Fibroblast of lung (primary cell): ENCODE measurements at regions not wholly inside any gene's neighbourhood (a gene's known extent, or its start where the extent isn't known, plus 50 kb on each side); places are given as distances from the start of the nearest gene placed in this dataset.

Experiments used
- DNase-seq, 2 donors: peaks; one replicate each; pipeline versions ENCODE4 v3.0.0 to v3.0.0-alpha.2; 2010; ENCODE audit warnings: low read depth in 2 of 2
- H2AFZ ChIP-seq: 2 replicates; pipeline ENCODE4 v1.5.1; 2012; ENCODE audit warnings: low read length, control low read depth, inconsistent platforms
- H3K27ac ChIP-seq: 2 replicates; pipeline ENCODE4 v1.5.1; 2011; ENCODE audit warnings: low read length, control low read depth; ENCODE audit not compliant: insufficient read depth
- H3K27me3 ChIP-seq: 2 replicates; pipeline ENCODE4 v1.5.1; 2011; ENCODE audit warnings: mild to moderate bottlenecking, low read length; ENCODE audit not compliant: control insufficient read depth, insufficient read depth
- H3K36me3 ChIP-seq: 2 replicates; pipeline ENCODE4 v1.5.1; 2011; ENCODE audit warnings: low read length; ENCODE audit not compliant: control insufficient read depth, insufficient read depth
- H3K4me1 ChIP-seq: 2 replicates; pipeline ENCODE4 v1.5.1; 2011; ENCODE audit warnings: low read length; ENCODE audit not compliant: control insufficient read depth, insufficient read depth; ENCODE audit errors: extremely low read depth
- H3K4me2 ChIP-seq: 2 replicates; pipeline ENCODE4 v1.5.1; 2011; ENCODE audit warnings: low read length, control low read depth; ENCODE audit not compliant: insufficient read depth; ENCODE audit errors: extremely low read depth
- H3K4me3 ChIP-seq, 4 experiments: fragments of 200-600 bp in 1 of 4; sonication (generic) in 1 of 4; replicated peaks in 1 of 4; 2 replicates each; pipeline ENCODE4 v1.5.1; 2011 to 2016; ENCODE audit warnings: low read length in 4 of 4, low read depth in 3 of 4, mild to moderate bottlenecking in 3 of 4, control low read depth in 2 of 4, inconsistent platforms in 1 of 4, mixed read lengths in 1 of 4; ENCODE audit not compliant: insufficient read depth in 1 of 4; ENCODE audit errors: control extremely low read depth in 1 of 4
- H3K79me2 ChIP-seq: 2 replicates; pipeline ENCODE4 v1.5.1; 2012; ENCODE audit warnings: mild to moderate bottlenecking, low read length, inconsistent platforms; ENCODE audit not compliant: control insufficient read depth, insufficient read depth
- H3K9ac ChIP-seq: 2 replicates; pipeline ENCODE4 v1.5.1; 2011; ENCODE audit warnings: mild to moderate bottlenecking, low read length, control low read depth; ENCODE audit not compliant: insufficient read depth
- H3K9me3 ChIP-seq: 2 replicates; pipeline ENCODE4 v1.5.1; 2012; ENCODE audit warnings: low read depth, low read length; ENCODE audit not compliant: control insufficient read depth, insufficient read depth
- H4K20me1 ChIP-seq: 2 replicates; pipeline ENCODE4 v1.5.1; 2011; ENCODE audit warnings: low read length; ENCODE audit not compliant: control insufficient read depth, insufficient read depth; ENCODE audit errors: extremely low read depth
- EZH2 ChIP-seq: IDR thresholded peaks from 2 replicates; pipeline ENCODE4 v1.5.1; 2012; ENCODE audit warnings: low read length, control low read depth, mild to moderate bottlenecking; ENCODE audit errors: missing control alignments
- TF ChIP-seq, protein P1 (sequence below), 2 donors: IDR thresholded peaks in 1 of 2; conservative IDR thresholded peaks in 1 of 2; 1 replicate in 1 of 2; 2 replicates in 1 of 2; pipeline ENCODE4 v1.5.1; 2011 to 2012; ENCODE audit warnings: low read length in 2 of 2, control low read depth in 1 of 2, inconsistent platforms in 1 of 2, low read depth in 1 of 2, mild to moderate bottlenecking in 1 of 2

DNA sequence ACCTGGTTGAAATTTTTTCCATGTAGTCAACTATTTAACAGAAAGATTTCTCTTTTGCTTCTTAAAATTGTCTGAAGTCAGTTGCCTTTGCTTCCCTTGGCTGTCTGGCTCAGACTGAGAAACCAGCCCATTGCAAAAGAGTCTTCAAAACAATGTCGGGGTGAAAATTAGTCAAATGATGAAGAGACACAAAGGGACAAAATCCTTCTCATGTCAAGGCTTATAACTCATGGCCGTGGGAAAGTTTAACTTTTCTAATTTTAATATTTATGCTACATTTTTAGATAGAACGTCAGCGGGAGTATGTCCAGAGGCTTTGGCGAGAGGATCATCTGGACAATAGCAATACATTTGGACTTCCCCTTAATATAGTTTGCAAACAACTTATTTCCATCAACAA is 127.2 kb downstream of the CD164 start:
- no peak overlapping the region for H3K9ac ChIP-seq
- H3K9me3 ChIP-seq, result no peaks in the 10 kb centered on the region
- no peak overlapping the region for H2AFZ ChIP-seq
- no peak overlapping the region for H3K27ac ChIP-seq
- H3K79me2 ChIP-seq, result no peaks in the 10 kb centered on the region
- TF ChIP-seq, protein P1, sequence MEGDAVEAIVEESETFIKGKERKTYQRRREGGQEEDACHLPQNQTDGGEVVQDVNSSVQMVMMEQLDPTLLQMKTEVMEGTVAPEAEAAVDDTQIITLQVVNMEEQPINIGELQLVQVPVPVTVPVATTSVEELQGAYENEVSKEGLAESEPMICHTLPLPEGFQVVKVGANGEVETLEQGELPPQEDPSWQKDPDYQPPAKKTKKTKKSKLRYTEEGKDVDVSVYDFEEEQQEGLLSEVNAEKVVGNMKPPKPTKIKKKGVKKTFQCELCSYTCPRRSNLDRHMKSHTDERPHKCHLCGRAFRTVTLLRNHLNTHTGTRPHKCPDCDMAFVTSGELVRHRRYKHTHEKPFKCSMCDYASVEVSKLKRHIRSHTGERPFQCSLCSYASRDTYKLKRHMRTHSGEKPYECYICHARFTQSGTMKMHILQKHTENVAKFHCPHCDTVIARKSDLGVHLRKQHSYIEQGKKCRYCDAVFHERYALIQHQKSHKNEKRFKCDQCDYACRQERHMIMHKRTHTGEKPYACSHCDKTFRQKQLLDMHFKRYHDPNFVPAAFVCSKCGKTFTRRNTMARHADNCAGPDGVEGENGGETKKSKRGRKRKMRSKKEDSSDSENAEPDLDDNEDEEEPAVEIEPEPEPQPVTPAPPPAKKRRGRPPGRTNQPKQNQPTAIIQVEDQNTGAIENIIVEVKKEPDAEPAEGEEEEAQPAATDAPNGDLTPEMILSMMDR (conservative IDR thresholded peaks at IDR 0.05 in 1 of 2, IDR thresholded peaks at IDR 0.05 in 1 of 2; ENCODE audit: low read depth in 1 of 2, low read length in 2 of 2), result no peak
- no peak for TF ChIP-seq EZH2
- H3K4me1 ChIP-seq, result no peaks in the 10 kb centered on the region
- no peaks in the 10 kb centered on the region for H3K36me3 ChIP-seq
- H4K20me1 ChIP-seq, result no peaks in the 10 kb centered on the region
- DNase-seq, result no peak
- H3K4me3 ChIP-seq, result no peak overlapping the region
- H3K4me2 ChIP-seq, result no peak overlapping the region
- H3K27me3 ChIP-seq, result no peaks in the 10 kb centered on the region

DNA sequence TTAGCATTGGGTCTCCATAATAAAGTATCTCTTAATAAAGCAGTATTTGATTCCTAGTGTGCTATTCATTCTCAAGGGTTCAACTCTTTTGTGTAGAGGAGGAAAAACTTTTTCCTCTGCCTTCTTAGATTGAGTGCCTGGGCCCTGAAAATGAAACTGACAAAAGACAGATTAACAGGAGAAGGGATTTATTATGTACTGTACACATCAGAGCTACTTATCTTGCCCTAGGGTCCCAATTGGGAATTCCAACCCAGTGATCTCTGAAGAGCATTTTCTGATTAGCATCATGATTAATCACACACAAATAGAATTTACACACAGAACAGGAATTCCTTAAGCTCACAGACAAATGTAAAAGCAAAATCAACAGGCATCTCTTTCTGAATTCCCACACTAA is 128.9 kb downstream of the CD164 start:
- no peaks in the 10 kb centered on the region for H3K36me3 ChIP-seq
- no peak overlapping the region for H3K27ac ChIP-seq
- H3K4me2 ChIP-seq, result no peak overlapping the region
- H3K9me3 ChIP-seq, result no peaks in the 10 kb centered on the region
- H2AFZ ChIP-seq, result no peak overlapping the region
- H3K79me2 ChIP-seq, result no peaks in the 10 kb centered on the region
- no peak for TF ChIP-seq EZH2
- TF ChIP-seq, protein P1 (conservative IDR thresholded peaks at IDR 0.05 in 1 of 2, IDR thresholded peaks at IDR 0.05 in 1 of 2; ENCODE audit: low read depth in 1 of 2, low read length in 2 of 2), result no peak
- DNase-seq, result no peak
- no peak overlapping the region for H3K9ac ChIP-seq
- H3K4me3 ChIP-seq, result no peak overlapping the region
- no peaks in the 10 kb centered on the region for H4K20me1 ChIP-seq
- no peaks in the 10 kb centered on the region for H3K27me3 ChIP-seq
- no peaks in the 10 kb centered on the region for H3K4me1 ChIP-seq

DNA sequence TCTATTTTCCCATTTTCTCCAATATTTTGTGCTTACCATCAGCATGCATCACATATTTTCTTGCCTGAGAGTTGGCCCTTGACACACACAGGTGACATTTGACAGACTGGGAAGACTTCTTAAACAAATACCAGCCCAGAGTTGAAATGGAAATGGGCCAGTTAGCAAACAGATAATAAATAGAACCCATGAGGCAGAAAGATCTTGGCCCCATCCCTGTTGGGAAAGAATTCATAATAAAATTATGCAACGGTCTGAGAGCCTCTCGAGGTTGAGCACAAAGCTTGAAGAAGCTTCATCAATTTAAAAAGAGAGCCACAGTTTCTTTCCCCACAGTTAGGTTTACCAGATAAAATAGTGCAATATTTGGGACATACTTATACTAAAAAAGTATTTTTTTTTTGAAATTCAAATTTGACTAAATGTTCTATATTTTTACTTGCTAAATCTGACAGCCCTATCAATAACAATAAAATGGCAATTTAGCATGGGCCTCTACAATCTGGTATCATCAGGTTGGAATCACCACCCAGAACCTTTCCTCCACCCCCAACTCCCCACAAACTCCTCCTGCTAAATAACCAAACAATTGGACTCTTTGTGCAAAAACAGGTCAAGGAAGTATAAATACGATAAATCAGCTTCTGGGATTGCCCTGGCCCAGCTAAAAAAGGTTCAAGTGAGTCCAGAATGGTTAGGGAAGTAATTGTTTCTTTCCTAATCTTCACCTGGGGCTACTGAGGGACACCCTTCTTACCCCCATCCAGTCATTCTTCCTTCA is 129.8 kb downstream of the CD164 start:
- Histone ChIP-seq H3K4me3 (no peak overlapping the region), H3K4me1 (no peaks in the 10 kb centered on the region), H3K4me2 (no peak overlapping the region), H3K27ac (no peak overlapping the region), H4K20me1 (no peaks in the 10 kb centered on the region), H3K9ac (no peak overlapping the region), H3K9me3 (no peaks in the 10 kb centered on the region), H3K27me3 (no peaks in the 10 kb centered on the region), H2AFZ (no peak overlapping the region), H3K79me2 (no peaks in the 10 kb centered on the region), H3K36me3 (no peaks in the 10 kb centered on the region)
- DNase-seq, result no peak
- TF ChIP-seq, protein P1 (conservative IDR thresholded peaks at IDR 0.05 in 1 of 2, IDR thresholded peaks at IDR 0.05 in 1 of 2; ENCODE audit: low read depth in 1 of 2, low read length in 2 of 2), result no peak
- no peak for TF ChIP-seq EZH2
